DOHH2 (cell line): ENCODE measurements at regions not wholly inside any gene's neighbourhood (a gene's known extent, or its start where the extent isn't known, plus 50 kb on each side); places are given as distances from the start of the nearest gene placed in this dataset.

ENCODE experiments used
- H3F3A ChIP-seq: fragments of 200-600 bp; sonication (generic), shearing (Covaris generic); 2 replicates; pipeline ENCODE4 v1.6.0; 2016; ENCODE audit warnings: antibody characterized with exemption, mild to moderate bottlenecking; ENCODE audit not compliant: control insufficient read depth, insufficient read depth
- H3K27ac ChIP-seq: fragments of 200-600 bp; sonication (generic); 2 replicates; pipeline ENCODE4 v1.5.1; 2014; ENCODE audit warnings: low read depth, mild to moderate bottlenecking, low read length, moderate library complexity
- H3K27me3 ChIP-seq: fragments of 200-600 bp; sonication (generic); 2 replicates; pipeline ENCODE4 v1.6.1; 2014; ENCODE audit warnings: mild to moderate bottlenecking, low read length, mixed read lengths; ENCODE audit not compliant: control insufficient read depth
- H3K36me3 ChIP-seq: fragments of 200-600 bp; sonication (generic); 2 replicates; pipeline ENCODE4 v1.6.1; 2014; ENCODE audit warnings: mild to moderate bottlenecking, low read length, moderate library complexity, mixed read lengths; ENCODE audit not compliant: control insufficient read depth
- H3K4me1 ChIP-seq: fragments of 200-600 bp; sonication (generic); 2 replicates; pipeline ENCODE4 v1.6.1; 2014; ENCODE audit warnings: mild to moderate bottlenecking, low read length, mixed read lengths; ENCODE audit not compliant: control insufficient read depth
- H3K4me2 ChIP-seq: fragments of 200-600 bp; sonication (generic); 2 replicates; pipeline ENCODE4 v1.6.0; 2014; ENCODE audit warnings: mild to moderate bottlenecking, low read length, moderate library complexity
- H3K4me3 ChIP-seq: fragments of 200-600 bp; sonication (generic); 2 replicates; pipeline ENCODE4 v1.5.1; 2014; ENCODE audit warnings: mild to moderate bottlenecking, low read length, mixed read lengths
- H3K79me2 ChIP-seq: fragments of 200-600 bp; sonication (generic); 2 replicates; pipeline ENCODE4 v1.6.1; 2014; ENCODE audit warnings: mild to moderate bottlenecking, low read length, mixed read lengths; ENCODE audit not compliant: control insufficient read depth
- H3K9me2 ChIP-seq: fragments of 200-600 bp; sonication (generic); replicated peaks from 2 replicates; pipeline ENCODE4 v1.6.1; 2014; ENCODE audit warnings: mild to moderate bottlenecking, low read length, mixed read lengths; ENCODE audit not compliant: control insufficient read depth
- H3K9me3 ChIP-seq: fragments of 200-600 bp; sonication (generic); 2 replicates; pipeline ENCODE4 v1.6.1; 2014; ENCODE audit warnings: antibody characterized with exemption, low read length, mixed read lengths; ENCODE audit not compliant: control insufficient read depth, insufficient read depth
- H4K20me1 ChIP-seq: fragments of 200-600 bp; sonication (generic); 2 replicates; pipeline ENCODE4 v1.6.0; 2014; ENCODE audit warnings: low read depth, mild to moderate bottlenecking, antibody characterized with exemption, low read length, moderate library complexity; ENCODE audit not compliant: control insufficient read depth, insufficient read depth
- CTCF ChIP-seq: fragments of 200-600 bp; sonication (generic); IDR thresholded peaks from one replicate; pipeline ENCODE4 v1.5.1; 2014; ENCODE audit warnings: antibody characterized with exemption, mild to moderate bottlenecking, low read depth, low read length; ENCODE audit not compliant: poor library complexity, severe bottlenecking
- EZH2phosphoT487 ChIP-seq: fragments of 200-600 bp; sonication (generic); IDR thresholded peaks from 2 replicates; pipeline ENCODE4 v1.6.1; 2017; ENCODE audit warnings: borderline replicate concordance, mild to moderate bottlenecking, antibody characterized with exemption, low read length, moderate library complexity, mixed read lengths

DNA sequence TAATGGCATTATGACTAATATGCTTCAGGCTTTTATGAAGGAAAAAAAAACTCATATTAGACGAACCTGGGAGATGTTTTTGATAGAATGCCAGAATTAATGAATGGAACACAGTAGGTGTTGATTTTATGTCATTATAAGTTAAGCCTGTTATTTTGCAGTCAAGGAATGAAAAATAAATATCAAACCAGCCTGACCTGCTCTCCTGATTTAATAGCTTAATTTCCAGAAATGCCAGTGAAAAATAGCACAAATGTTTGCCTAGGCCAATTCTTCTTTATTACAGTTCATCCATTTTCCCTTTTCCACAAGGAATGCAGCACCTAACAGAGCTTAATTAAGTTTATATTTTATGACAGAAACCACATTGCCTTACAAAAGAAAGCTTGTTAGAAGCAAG, 292.0 kb downstream of the TBL1XR1 start:
- H4K20me1 ChIP-seq = no peaks in the 10 kb centered on the region
- no peaks in the 10 kb centered on the region for H3K9me2 ChIP-seq
- TF ChIP-seq EZH2phosphoT487 (no peak), CTCF (no peak)
- no peak overlapping the region for H3K27ac ChIP-seq
- H3K27me3 ChIP-seq = no peaks in the 10 kb centered on the region
- no peaks in the 10 kb centered on the region for H3F3A ChIP-seq
- no peaks in the 10 kb centered on the region for H3K9me3 ChIP-seq
- H3K4me1 ChIP-seq = no peaks in the 10 kb centered on the region
- H3K4me2 ChIP-seq = no peak overlapping the region
- H3K4me3 ChIP-seq = no peak overlapping the region
- no peaks in the 10 kb centered on the region for H3K36me3 ChIP-seq
- H3K79me2 ChIP-seq = no peaks in the 10 kb centered on the region

DNA sequence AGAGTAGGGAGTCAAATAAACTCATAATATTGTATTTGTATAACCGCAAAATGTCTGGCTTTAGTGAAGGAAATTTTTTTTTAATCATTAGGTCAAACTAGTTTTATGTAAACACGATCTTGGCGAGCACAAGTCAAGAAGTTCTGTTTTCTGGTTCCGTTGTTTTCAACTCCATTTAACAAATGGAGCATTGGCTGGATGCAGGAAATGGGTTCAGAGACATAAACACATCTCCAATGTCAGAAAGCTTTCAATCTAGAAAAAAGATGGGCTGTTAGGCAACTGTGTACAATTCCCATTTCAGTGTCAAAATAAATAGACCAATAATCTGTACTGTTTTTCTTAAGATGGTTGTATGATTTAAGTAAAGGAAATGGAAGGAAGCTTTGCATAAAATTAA, 292.8 kb downstream of the TBL1XR1 start:
- TF ChIP-seq CTCF (no peak), EZH2phosphoT487 (no peak)
- no peak overlapping the region for H3K4me3 ChIP-seq
- H3K27ac ChIP-seq = no peak overlapping the region
- H3F3A ChIP-seq = no peaks in the 10 kb centered on the region
- H3K27me3 ChIP-seq = no peaks in the 10 kb centered on the region
- H4K20me1 ChIP-seq = no peaks in the 10 kb centered on the region
- H3K79me2 ChIP-seq = no peaks in the 10 kb centered on the region
- no peaks in the 10 kb centered on the region for H3K9me2 ChIP-seq
- no peaks in the 10 kb centered on the region for H3K9me3 ChIP-seq
- H3K4me2 ChIP-seq = no peak overlapping the region
- no peaks in the 10 kb centered on the region for H3K4me1 ChIP-seq
- H3K36me3 ChIP-seq = no peaks in the 10 kb centered on the region

DNA sequence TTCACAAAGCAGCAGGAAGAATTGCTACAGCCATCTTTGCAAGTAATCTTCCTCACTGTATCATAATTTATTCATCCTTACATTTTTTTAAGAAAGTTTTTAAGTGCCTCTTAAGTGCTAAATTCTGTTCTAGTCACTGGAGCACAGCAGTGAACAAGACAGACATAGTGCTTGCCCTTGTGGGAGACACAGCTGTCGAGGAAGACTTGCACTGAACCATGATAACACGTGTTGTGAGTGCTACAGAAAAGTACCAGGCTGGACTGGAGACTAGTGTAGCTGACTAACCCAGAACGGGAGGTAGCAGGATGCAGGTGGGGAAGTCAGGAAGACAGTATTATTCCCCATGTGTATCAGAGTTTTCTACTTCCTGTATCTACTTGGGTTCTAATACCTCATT, 300.6 kb downstream of the TBL1XR1 start:
- Histone ChIP-seq H3K79me2 (no peaks in the 10 kb centered on the region), H4K20me1 (no peaks in the 10 kb centered on the region), H3K4me2 (no peak overlapping the region), H3K36me3 (no peaks in the 10 kb centered on the region), H3K9me2 (no peaks in the 10 kb centered on the region), H3K4me3 (no peak overlapping the region), H3F3A (no peaks in the 10 kb centered on the region), H3K9me3 (no peaks in the 10 kb centered on the region), H3K27ac (no peak overlapping the region), H3K4me1 (no peaks in the 10 kb centered on the region), H3K27me3 (no peaks in the 10 kb centered on the region)
- TF ChIP-seq EZH2phosphoT487 = no peak
- no peak for TF ChIP-seq CTCF

- Histone ChIP-seq H3K9me3 (no peaks in the 10 kb centered on the region), H3K4me3 (no peak overlapping the region), H3K4me2 (no peak overlapping the region), H3K4me1 (no peaks in the 10 kb centered on the region), H3K79me2 (no peaks in the 10 kb centered on the region), H3F3A (no peaks in the 10 kb centered on the region), H3K27ac (no peak overlapping the region), H3K27me3 (no peaks in the 10 kb centered on the region), H3K9me2 (no peaks in the 10 kb centered on the region), H3K36me3 (no peaks in the 10 kb centered on the region), H4K20me1 (no peaks in the 10 kb centered on the region)
- TF ChIP-seq EZH2phosphoT487 (no peak), CTCF (no peak)
These were observed 301.1 kb downstream of the TBL1XR1 start for GRCh38 chr3:176896165-176896564.
